Upper lobe of right lung (tissue), 1 donor: ENCODE measurements at regions not wholly inside any gene's neighbourhood (a gene's known extent, or its start where the extent isn't known, plus 50 kb on each side); places are given as distances from the start of the nearest gene placed in this dataset.

Source experiments
- ATAC-seq: fragments of 200-7000 bp; cut with Tn5 transposase; one replicate; pipeline ENCODE4 v1.9.1; 2020; ENCODE audit warnings: mild to moderate bottlenecking, moderate library complexity
- DNase-seq: peaks from one replicate; pipeline ENCODE4 v3.0.0-alpha.2; 2020
- H3K27ac ChIP-seq: fragments of 200-600 bp; one replicate; pipeline ENCODE4 v1.8.0; 2022
- H3K27me3 ChIP-seq: fragments of 200-600 bp; one replicate; pipeline ENCODE4 v1.8.0; 2022; ENCODE audit warnings: mild to moderate bottlenecking
- H3K36me3 ChIP-seq: fragments of 200-600 bp; one replicate; pipeline ENCODE4 v1.8.0; 2022
- H3K4me1 ChIP-seq: fragments of 200-600 bp; one replicate; pipeline ENCODE4 v1.8.0; 2022
- H3K4me3 ChIP-seq: fragments of 200-600 bp; one replicate; pipeline ENCODE4 v1.8.0; 2022; ENCODE audit warnings: mild to moderate bottlenecking
- H3K9me3 ChIP-seq: fragments of 200-600 bp; one replicate; pipeline ENCODE4 v1.8.0; 2022
- intact Hi-C: fragments of 100-400 bp; cut with DNase I; formaldehyde crosslinking; loops from one replicate; pipeline ENCODE4 v1.11.0; 2022
- TF ChIP-seq, protein P1 (sequence below): fragments of 200-600 bp; IDR thresholded peaks from one replicate; pipeline ENCODE4 v1.8.0; 2022; ENCODE audit warnings: antibody characterized with exemption
- donor health status: DM: no; HTN: yes; CAD: no; lungs with severe emphysema.

DNA sequence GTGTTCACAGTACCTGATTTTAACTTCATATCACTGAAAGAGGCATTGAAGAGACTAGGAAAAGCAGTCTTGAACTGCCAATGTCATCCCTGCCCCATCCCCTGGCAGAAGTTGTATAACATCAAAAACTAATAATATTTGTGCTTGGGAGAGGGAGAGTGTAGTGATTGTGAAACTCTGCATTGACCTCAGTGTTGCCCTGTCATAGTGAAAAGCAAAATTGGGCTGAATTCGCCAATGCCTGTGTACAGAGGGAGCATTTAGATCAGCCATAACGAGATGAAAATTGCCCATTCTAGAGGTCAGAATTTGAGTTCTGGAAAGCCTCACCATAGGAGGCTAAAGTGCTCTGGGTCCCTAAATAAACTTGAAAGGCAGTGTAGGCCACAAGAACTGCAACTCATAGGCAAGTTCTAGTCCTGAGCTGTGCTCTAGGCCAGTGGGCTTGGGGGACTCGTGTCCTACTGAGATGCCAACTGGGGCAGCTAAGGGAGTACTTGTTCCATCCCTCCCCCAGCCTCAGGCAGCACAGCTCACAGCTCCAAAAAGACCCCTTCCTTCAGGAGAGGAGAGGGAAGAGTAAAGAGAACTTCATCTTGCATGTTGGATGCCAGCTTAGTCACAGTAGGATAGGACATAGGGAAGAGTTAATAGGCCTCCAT, 855.6 kb downstream of the TSN start:
- intact Hi-C loops: no loop called here
- no peak overlapping the region for H3K27ac ChIP-seq
- ATAC-seq: no peak
- H3K4me3 ChIP-seq: no peak overlapping the region
- H3K4me1 ChIP-seq: no peaks in the 10 kb centered on the region
- H3K9me3 ChIP-seq: peaks cover 3% of the 10 kb centered on the region
- H3K36me3 ChIP-seq: no peaks in the 10 kb centered on the region
- DNase-seq: no peak
- TF ChIP-seq, protein P1, sequence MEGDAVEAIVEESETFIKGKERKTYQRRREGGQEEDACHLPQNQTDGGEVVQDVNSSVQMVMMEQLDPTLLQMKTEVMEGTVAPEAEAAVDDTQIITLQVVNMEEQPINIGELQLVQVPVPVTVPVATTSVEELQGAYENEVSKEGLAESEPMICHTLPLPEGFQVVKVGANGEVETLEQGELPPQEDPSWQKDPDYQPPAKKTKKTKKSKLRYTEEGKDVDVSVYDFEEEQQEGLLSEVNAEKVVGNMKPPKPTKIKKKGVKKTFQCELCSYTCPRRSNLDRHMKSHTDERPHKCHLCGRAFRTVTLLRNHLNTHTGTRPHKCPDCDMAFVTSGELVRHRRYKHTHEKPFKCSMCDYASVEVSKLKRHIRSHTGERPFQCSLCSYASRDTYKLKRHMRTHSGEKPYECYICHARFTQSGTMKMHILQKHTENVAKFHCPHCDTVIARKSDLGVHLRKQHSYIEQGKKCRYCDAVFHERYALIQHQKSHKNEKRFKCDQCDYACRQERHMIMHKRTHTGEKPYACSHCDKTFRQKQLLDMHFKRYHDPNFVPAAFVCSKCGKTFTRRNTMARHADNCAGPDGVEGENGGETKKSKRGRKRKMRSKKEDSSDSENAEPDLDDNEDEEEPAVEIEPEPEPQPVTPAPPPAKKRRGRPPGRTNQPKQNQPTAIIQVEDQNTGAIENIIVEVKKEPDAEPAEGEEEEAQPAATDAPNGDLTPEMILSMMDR: no peak
- H3K27me3 ChIP-seq: no peaks in the 10 kb centered on the region

DNA sequence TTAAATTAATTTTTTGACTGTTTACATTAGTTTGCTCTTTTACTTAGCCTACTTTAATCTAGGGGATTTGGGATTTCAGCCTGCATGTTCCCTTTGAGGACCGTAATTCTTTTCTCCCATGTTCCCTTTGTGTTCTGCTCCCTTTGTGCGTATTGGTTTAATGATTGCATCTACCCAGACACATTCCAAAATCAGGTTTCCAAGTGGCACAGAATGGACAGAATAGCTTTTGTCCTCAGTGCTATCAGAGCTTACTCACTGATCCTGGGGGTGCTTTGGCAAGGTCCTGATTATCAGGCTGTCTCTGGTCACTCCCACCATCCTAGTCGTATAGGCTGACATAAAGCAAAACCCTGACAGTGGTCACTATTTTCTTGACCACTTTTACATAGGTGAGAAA, 867.5 kb downstream of the TSN start:
- intact Hi-C loops: no loop called here
- Histone ChIP-seq H3K4me3 (no peak overlapping the region), H3K36me3 (no peaks in the 10 kb centered on the region), H3K4me1 (no peaks in the 10 kb centered on the region), H3K9me3 (no peaks in the 10 kb centered on the region), H3K27ac (no peak overlapping the region), H3K27me3 (no peaks in the 10 kb centered on the region)
- TF ChIP-seq, protein P1: no peak
- ATAC-seq (no peak), DNase-seq (no peak)

DNA sequence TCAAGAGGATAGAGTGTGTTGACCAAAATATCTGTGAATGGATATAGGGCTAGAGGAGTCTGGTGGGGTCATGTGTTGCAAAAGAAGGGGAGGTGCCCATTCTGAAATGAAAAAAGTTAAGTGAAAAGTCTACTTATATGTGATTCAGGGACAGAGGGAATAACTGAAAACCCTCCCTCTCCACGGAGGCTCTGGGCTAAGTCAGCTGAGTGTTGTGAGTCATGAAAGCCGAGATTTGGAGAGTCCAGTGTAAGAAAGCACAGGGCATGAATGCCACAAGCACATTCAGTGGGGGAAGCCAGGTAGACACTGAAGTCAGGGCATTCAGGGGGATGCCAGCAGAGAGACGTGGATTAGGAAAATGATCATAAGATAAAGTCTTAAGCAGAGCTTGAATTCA, 871.9 kb downstream of the TSN start:
- intact Hi-C loops: no loop called here
- DNase-seq (no peak), ATAC-seq (no peak)
- no peaks in the 10 kb centered on the region for H3K36me3 ChIP-seq
- no peaks in the 10 kb centered on the region for H3K9me3 ChIP-seq
- no peak overlapping the region for H3K27ac ChIP-seq
- TF ChIP-seq, protein P1: no peak
- H3K4me1 ChIP-seq: no peaks in the 10 kb centered on the region
- no peaks in the 10 kb centered on the region for H3K27me3 ChIP-seq
- H3K4me3 ChIP-seq: no peak overlapping the region

DNA sequence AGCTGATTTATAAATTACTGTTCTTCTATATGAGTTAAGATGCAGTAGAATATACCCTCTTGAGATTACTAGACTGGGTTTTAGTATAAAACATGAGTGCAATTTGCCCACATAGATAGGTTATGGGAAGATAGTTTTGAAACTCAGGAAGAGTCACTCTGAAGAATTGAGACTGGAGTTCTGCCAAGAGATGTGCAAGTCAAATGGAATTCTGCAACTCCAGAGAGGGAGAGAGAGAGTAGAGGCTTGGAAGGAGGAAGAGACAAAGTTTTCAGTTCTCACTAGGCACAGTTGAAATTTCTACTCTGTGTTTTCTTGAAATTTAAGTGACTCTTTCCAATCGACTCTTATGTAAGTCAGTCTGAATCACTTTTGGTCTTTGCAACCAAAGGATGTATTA, 878.8 kb downstream of the TSN start:
- Histone ChIP-seq H3K4me3 (no peak overlapping the region), H3K27me3 (no peaks in the 10 kb centered on the region), H3K36me3 (no peaks in the 10 kb centered on the region), H3K4me1 (no peaks in the 10 kb centered on the region), H3K27ac (no peak overlapping the region), H3K9me3 (no peaks in the 10 kb centered on the region)
- intact Hi-C loops: no loop called here
- DNase-seq (no peak), ATAC-seq (no peak)
- TF ChIP-seq, protein P1: no peak

DNA sequence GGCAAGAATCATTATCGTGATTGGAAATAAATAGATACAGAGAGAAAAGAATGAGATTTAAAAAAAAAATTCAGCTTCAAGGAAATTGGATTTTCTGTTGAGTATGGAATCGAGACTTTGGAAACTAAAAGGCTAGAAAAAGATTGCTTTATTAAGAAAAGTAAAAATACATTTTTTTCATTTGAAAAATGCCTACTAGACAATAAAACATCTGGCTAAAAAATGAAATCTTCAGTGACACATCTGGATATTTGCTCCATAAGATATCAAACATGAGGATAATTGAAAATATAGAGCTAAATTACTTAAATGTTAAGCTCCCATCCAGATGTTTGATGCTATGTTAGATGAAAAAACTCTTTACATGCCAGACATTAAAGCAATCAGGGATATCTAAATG, 879.5 kb downstream of the TSN start:
- Histone ChIP-seq H3K36me3 (no peaks in the 10 kb centered on the region), H3K4me1 (no peaks in the 10 kb centered on the region), H3K4me3 (no peak overlapping the region), H3K9me3 (no peaks in the 10 kb centered on the region), H3K27me3 (no peaks in the 10 kb centered on the region), H3K27ac (no peak overlapping the region)
- TF ChIP-seq, protein P1: no peak
- DNase-seq (no peak), ATAC-seq (no peak)
- intact Hi-C loops: no loop called here

DNA sequence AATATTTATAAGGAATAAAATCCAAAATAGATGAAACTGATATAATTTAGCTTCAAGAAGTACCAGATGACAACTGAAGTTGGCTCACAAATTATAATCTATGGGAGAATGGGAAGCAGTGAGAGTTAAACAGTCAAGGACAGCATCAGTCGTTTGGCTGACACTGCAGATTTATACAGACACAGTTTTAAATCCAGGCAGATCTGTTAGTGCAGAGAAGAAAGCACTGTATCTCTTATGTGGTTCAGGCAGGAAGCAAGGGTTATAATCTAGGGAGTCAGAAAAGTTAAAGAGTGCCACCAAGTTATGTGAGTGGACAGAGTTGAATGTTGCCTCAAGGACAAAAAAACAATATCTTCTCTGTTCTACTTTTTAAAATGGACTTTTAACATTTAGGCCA, 880.2 kb downstream of the TSN start:
- no peak for ATAC-seq
- Histone ChIP-seq H3K4me1 (no peaks in the 10 kb centered on the region), H3K27me3 (no peaks in the 10 kb centered on the region), H3K4me3 (no peak overlapping the region), H3K36me3 (no peaks in the 10 kb centered on the region), H3K27ac (no peak overlapping the region), H3K9me3 (no peaks in the 10 kb centered on the region)
- DNase-seq: no peak
- intact Hi-C loops: no loop called here
- TF ChIP-seq, protein P1: no peak
